HCT116 (cell line): ENCODE measurements at regions not wholly inside any gene's neighbourhood (a gene's known extent, or its start where the extent isn't known, plus 50 kb on each side); places are given as distances from the start of the nearest gene placed in this dataset.

ENCODE experiments used
- CEBPB ChIP-seq: IDR thresholded peaks from 2 replicates; pipeline ENCODE4 v1.6.1; 2012; ENCODE audit warnings: low read depth
- ELF1 ChIP-seq: IDR thresholded peaks from 2 replicates; pipeline ENCODE4 v1.6.1; 2012; ENCODE audit warnings: low read depth, borderline replicate concordance
- EZH2 ChIP-seq: fragments of 200-600 bp; sonication (generic); IDR thresholded peaks from 2 replicates; pipeline ENCODE4 v1.6.1; 2017; ENCODE audit warnings: antibody characterized with exemption, mixed run types
- EZH2phosphoT487 ChIP-seq: fragments of 200-600 bp; IDR thresholded peaks from 2 replicates; pipeline ENCODE4 v1.6.1; 2018; ENCODE audit warnings: antibody characterized with exemption, borderline replicate concordance
- JUND ChIP-seq: IDR thresholded peaks from 2 replicates; pipeline ENCODE4 v1.6.1; 2012
- POLR2A ChIP-seq: IDR thresholded peaks from 2 replicates; pipeline ENCODE4 v1.7.0; 2011; ENCODE audit warnings: borderline replicate concordance; ENCODE audit not compliant: insufficient read depth, insufficient read length; ENCODE audit errors: extremely low read depth
- POLR2AphosphoS5 ChIP-seq: IDR thresholded peaks from 2 replicates; pipeline ENCODE4 v1.6.1; 2011; ENCODE audit warnings: mild to moderate bottlenecking, low read depth, low read length, moderate library complexity
- RAD21 ChIP-seq: IDR thresholded peaks from 2 replicates; pipeline ENCODE4 v1.6.1; 2012; ENCODE audit warnings: low read depth, mild to moderate bottlenecking
- REST ChIP-seq: IDR thresholded peaks from 2 replicates; pipeline ENCODE4 v1.6.1; 2012; ENCODE audit warnings: low read depth
- SIN3A ChIP-seq: IDR thresholded peaks from 2 replicates; pipeline ENCODE4 v1.6.1; 2012; ENCODE audit warnings: low read depth
- SP1 ChIP-seq: IDR thresholded peaks from 2 replicates; pipeline ENCODE4 v1.6.1; 2012; ENCODE audit warnings: low read depth
- ZBTB33 ChIP-seq: IDR thresholded peaks from 2 replicates; pipeline ENCODE4 v1.6.1; 2011; ENCODE audit warnings: mild to moderate bottlenecking, low read length, moderate library complexity; ENCODE audit not compliant: insufficient replicate concordance; ENCODE audit errors: extremely low read depth
- TF ChIP-seq, protein P1 (sequence below), 3 experiments: fragments of 200-600 bp in 1 of 3; sonication (generic) in 1 of 3; IDR thresholded peaks in 2 of 3; conservative IDR thresholded peaks in 1 of 3; 2 replicates each; pipeline ENCODE4 v1.5.1; 2012 to 2017; ENCODE audit warnings: low read depth in 2 of 3, low read length in 2 of 3, antibody characterized with exemption in 1 of 3, borderline replicate concordance in 1 of 3, control low read depth in 1 of 3, mild to moderate bottlenecking in 1 of 3, mixed read lengths in 1 of 3, mixed run types in 1 of 3, moderate library complexity in 1 of 3; ENCODE audit not compliant: insufficient read depth in 1 of 3
- TF ChIP-seq, protein P2 (sequence below): IDR thresholded peaks from 2 replicates; pipeline ENCODE4 v1.6.1; 2012

- TF ChIP-seq REST (no peak), POLR2AphosphoS5 (no peak), POLR2A (no peak), EZH2 (no peak), CEBPB (no peak), ELF1 (no peak), SP1 (no peak), SIN3A (no peak), ZBTB33 (no peak), JUND (no peak), EZH2phosphoT487 (no peak), RAD21 (no peak)
- TF ChIP-seq, protein P1, sequence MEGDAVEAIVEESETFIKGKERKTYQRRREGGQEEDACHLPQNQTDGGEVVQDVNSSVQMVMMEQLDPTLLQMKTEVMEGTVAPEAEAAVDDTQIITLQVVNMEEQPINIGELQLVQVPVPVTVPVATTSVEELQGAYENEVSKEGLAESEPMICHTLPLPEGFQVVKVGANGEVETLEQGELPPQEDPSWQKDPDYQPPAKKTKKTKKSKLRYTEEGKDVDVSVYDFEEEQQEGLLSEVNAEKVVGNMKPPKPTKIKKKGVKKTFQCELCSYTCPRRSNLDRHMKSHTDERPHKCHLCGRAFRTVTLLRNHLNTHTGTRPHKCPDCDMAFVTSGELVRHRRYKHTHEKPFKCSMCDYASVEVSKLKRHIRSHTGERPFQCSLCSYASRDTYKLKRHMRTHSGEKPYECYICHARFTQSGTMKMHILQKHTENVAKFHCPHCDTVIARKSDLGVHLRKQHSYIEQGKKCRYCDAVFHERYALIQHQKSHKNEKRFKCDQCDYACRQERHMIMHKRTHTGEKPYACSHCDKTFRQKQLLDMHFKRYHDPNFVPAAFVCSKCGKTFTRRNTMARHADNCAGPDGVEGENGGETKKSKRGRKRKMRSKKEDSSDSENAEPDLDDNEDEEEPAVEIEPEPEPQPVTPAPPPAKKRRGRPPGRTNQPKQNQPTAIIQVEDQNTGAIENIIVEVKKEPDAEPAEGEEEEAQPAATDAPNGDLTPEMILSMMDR (IDR thresholded peaks at IDR 0.05 in 2 of 3, conservative IDR thresholded peaks at IDR 0.05 in 1 of 3; ENCODE audit: borderline replicate concordance in 1 of 3, insufficient read depth in 1 of 3, low read depth in 2 of 3, low read length in 2 of 3) = no peak
- TF ChIP-seq, protein P2, sequence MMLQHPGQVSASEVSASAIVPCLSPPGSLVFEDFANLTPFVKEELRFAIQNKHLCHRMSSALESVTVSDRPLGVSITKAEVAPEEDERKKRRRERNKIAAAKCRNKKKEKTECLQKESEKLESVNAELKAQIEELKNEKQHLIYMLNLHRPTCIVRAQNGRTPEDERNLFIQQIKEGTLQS = no peak
Measured at GRCh38 chr5:86737579-86737978, 119.8 kb downstream of the COX7C start.
